ENCODE measurements at regions not wholly inside any gene's neighbourhood (a gene's known extent, or its start where the extent isn't known, plus 50 kb on each side); places are given as distances from the start of the nearest gene placed in this dataset.

DNA sequence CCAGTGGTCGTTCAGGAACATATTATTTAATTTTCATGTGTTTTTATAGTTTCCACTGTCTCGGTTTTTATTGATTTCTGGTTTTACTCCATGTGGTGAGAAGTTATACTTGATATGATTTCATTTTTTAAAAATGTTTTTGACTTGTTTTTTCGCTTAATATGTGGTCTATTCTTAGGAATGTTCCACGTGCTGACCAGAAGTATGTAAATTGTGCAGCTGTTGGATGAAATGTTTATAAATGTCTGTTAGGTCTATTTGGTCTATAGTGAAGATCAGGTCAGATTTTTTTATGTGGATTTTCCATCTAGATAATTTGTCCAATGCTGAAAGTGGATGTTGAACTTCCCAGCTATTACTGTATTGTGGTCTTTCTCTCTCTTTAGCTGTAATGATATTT, 433.8 kb upstream of the MIS18BP1 start:
- CTCF ChIA-PET, result no interaction called here
- H3K4me2 ChIP-seq (ENCODE audit: insufficient read depth, low read length), result no peak overlapping the region
- H3K27ac ChIP-seq (ENCODE audit: insufficient read depth, low read depth, low read length), result no peak overlapping the region
- H2AFZ ChIP-seq (ENCODE audit: low read depth, low read length), result no peak overlapping the region
- no peak overlapping the region for H3K4me3 ChIP-seq (replicated peaks in 1 of 3; ENCODE audit: insufficient read depth in 1 of 3, low read depth in 1 of 3, low read length in 3 of 3)
- POLR2A ChIA-PET, result no interaction called here
- intact Hi-C loops (cut with micrococcal nuclease) (no loop called here), dilution Hi-C loops (cut with MboI; ENCODE audit: extremely low pct_ligation_motif_present, low sequenced_read_pairs) (no loop called here)
- no peak overlapping the region for H3K9ac ChIP-seq (replicated peaks; ENCODE audit: extremely low read depth, insufficient read depth, low read length)
- H3K4me1 ChIP-seq (ENCODE audit: control insufficient read depth, extremely low read depth, insufficient read depth, low read length), result no peaks in the 10 kb centered on the region
- no TSS peak for BruUV-seq (replicated peaks)
- no peak for TF ChIP-seq CTCF (IDR thresholded peaks at IDR 0.05; ENCODE audit: extremely low read depth in 1 of 2, insufficient read depth in 1 of 2, low read depth in 1 of 2, low read length in 2 of 2)
- no peak for TF ChIP-seq FOS (IDR thresholded peaks at IDR 0.05; ENCODE audit: borderline replicate concordance, insufficient read depth, low read length)
- TF ChIP-seq, protein P1, sequence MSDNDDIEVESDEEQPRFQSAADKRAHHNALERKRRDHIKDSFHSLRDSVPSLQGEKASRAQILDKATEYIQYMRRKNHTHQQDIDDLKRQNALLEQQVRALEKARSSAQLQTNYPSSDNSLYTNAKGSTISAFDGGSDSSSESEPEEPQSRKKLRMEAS (IDR thresholded peaks at IDR 0.05; ENCODE audit: insufficient read depth, insufficient read length), result no peak
- TF ChIP-seq EZH2 (IDR thresholded peaks at IDR 0.05; ENCODE audit: borderline replicate concordance, low read depth, low read length, severe bottlenecking), result no peak
- no peaks in the 10 kb centered on the region for H3K9me3 ChIP-seq (replicated peaks; ENCODE audit: control insufficient read depth, insufficient read depth, low read length)
- no peaks in the 10 kb centered on the region for H3K27me3 ChIP-seq (ENCODE audit: control insufficient read depth in 2 of 2, insufficient read depth in 2 of 2, low read length in 2 of 2)
- H3K36me3 ChIP-seq (ENCODE audit: control insufficient read depth in 2 of 2, extremely low read depth in 1 of 2, insufficient read depth in 2 of 2, low read length in 2 of 2), result no peaks in the 10 kb centered on the region
- no peaks in the 10 kb centered on the region for H3K79me2 ChIP-seq (ENCODE audit: control insufficient read depth, insufficient read depth, low read length)
- no peak for FAIRE-seq
- H3K9me1 ChIP-seq (replicated peaks; ENCODE audit: control insufficient read depth, extremely low read depth, insufficient read depth, low read length), result no peaks in the 10 kb centered on the region
- no peaks in the 10 kb centered on the region for H4K20me1 ChIP-seq (replicated peaks; ENCODE audit: control insufficient read depth, extremely low read depth, insufficient read depth, low read length)
- no peak for DNase-seq (ENCODE audit: low read depth, low spot score)

DNA sequence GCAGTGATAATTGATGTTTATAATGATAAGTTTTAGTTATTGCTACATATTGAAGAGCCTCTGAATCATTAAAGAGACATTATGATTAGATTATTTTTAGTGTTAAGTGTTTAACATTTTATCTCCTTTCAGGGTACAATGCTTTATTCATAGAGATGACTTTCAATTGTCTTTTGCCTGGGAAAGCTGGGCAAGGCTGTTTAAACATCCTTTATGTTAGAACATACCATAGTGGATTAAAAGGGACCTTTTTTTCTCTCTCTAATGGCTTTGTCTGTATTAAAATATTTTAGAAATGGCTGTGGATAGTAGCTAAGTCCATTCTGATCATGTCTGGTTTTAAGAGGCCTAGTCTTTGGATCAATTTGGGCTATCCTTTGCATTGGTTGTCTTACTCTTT, 427.5 kb upstream of the MIS18BP1 start:
- H3K36me3 ChIP-seq (ENCODE audit: control insufficient read depth in 2 of 2, extremely low read depth in 1 of 2, insufficient read depth in 2 of 2, low read length in 2 of 2), result no peaks in the 10 kb centered on the region
- no TSS peak for BruUV-seq (replicated peaks)
- DNase-seq (ENCODE audit: low read depth, low spot score), result no peak
- no peaks in the 10 kb centered on the region for H3K9me1 ChIP-seq (replicated peaks; ENCODE audit: control insufficient read depth, extremely low read depth, insufficient read depth, low read length)
- H3K9me3 ChIP-seq (replicated peaks; ENCODE audit: control insufficient read depth, insufficient read depth, low read length), result no peaks in the 10 kb centered on the region
- H3K4me1 ChIP-seq (ENCODE audit: control insufficient read depth, extremely low read depth, insufficient read depth, low read length), result peaks cover 18% of the 10 kb centered on the region
- ChIA-PET CTCF (interaction anchor here (1.1 kb wide), 1 partner anchor 10 kb away, joined by 4 read pairs; no protein-coding TSS in a partner anchor), POLR2A (no interaction called here)
- FAIRE-seq, result peak; percentile 18
- peak overlapping the region; percentile 71 for H3K27ac ChIP-seq (ENCODE audit: insufficient read depth, low read depth, low read length)
- no peak for TF ChIP-seq MYC (IDR thresholded peaks at IDR 0.05; ENCODE audit: low read depth, low read length)
- TF ChIP-seq POLR2A (IDR thresholded peaks at IDR 0.05; ENCODE audit: low read depth, low read length), result no peak
- no peak for TF ChIP-seq FOS (IDR thresholded peaks at IDR 0.05; ENCODE audit: borderline replicate concordance, insufficient read depth, low read length)
- no peak for TF ChIP-seq EZH2 (IDR thresholded peaks at IDR 0.05; ENCODE audit: borderline replicate concordance, low read depth, low read length, severe bottlenecking)
- no peak for TF ChIP-seq POLR2AphosphoS5 (IDR thresholded peaks at IDR 0.05; ENCODE audit: insufficient read depth, low read depth, low read length)
- TF ChIP-seq, protein P1 (IDR thresholded peaks at IDR 0.05; ENCODE audit: insufficient read depth, insufficient read length), result no peak
- TF ChIP-seq JUN (IDR thresholded peaks at IDR 0.05; ENCODE audit: borderline replicate concordance, insufficient read depth, insufficient read length, low read depth), result no peak
- no peak for TF ChIP-seq CTCF (IDR thresholded peaks at IDR 0.05; ENCODE audit: extremely low read depth in 1 of 2, insufficient read depth in 1 of 2, low read depth in 1 of 2, low read length in 2 of 2)
- TF ChIP-seq GATA2 (IDR thresholded peaks at IDR 0.05; ENCODE audit: insufficient read depth, insufficient read length, low read depth, low read length), result no peak
- no peaks in the 10 kb centered on the region for H4K20me1 ChIP-seq (replicated peaks; ENCODE audit: control insufficient read depth, extremely low read depth, insufficient read depth, low read length)
- dilution Hi-C loops (cut with MboI; ENCODE audit: extremely low pct_ligation_motif_present, low sequenced_read_pairs) (no loop called here), intact Hi-C loops (cut with micrococcal nuclease) (no loop called here)
- peak overlapping the region; percentile 70 for H3K4me2 ChIP-seq (ENCODE audit: insufficient read depth, low read length)
- no peak overlapping the region for H2AFZ ChIP-seq (ENCODE audit: low read depth, low read length)
- no peak overlapping the region for H3K4me3 ChIP-seq (replicated peaks in 1 of 3; ENCODE audit: insufficient read depth in 1 of 3, low read depth in 1 of 3, low read length in 3 of 3)
- no peaks in the 10 kb centered on the region for H3K27me3 ChIP-seq (ENCODE audit: control insufficient read depth in 2 of 2, insufficient read depth in 2 of 2, low read length in 2 of 2)
- peak overlapping the region; percentile 47 for H3K9ac ChIP-seq (replicated peaks; ENCODE audit: extremely low read depth, insufficient read depth, low read length)
- H3K79me2 ChIP-seq (ENCODE audit: control insufficient read depth, insufficient read depth, low read length), result no peaks in the 10 kb centered on the region

Data from endothelial cell of umbilical vein (primary cell).